Lower lobe of right lung (tissue), 2 donors: ENCODE measurements at regions not wholly inside any gene's neighbourhood (a gene's known extent, or its start where the extent isn't known, plus 50 kb on each side); places are given as distances from the start of the nearest gene placed in this dataset.
"Not testable (repeated sequence)": the region's sequence is repeated elsewhere in the genome, so short reads cannot be mapped to it uniquely, and the experiment has no call there.

Source experiments
- ATAC-seq, 2 donors: fragments of 200-7000 bp; cut with Tn5 transposase; one replicate each; pipeline ENCODE4 v1.9.1; 2020 to 2022; ENCODE audit warnings: mild to moderate bottlenecking in 2 of 2, moderate library complexity in 2 of 2
- DNase-seq: peaks from one replicate; pipeline ENCODE4 v3.0.0-alpha.2; 2020
- H3K27ac ChIP-seq: fragments of 200-600 bp; one replicate; pipeline ENCODE4 v1.8.0; 2022
- H3K27me3 ChIP-seq: fragments of 200-600 bp; one replicate; pipeline ENCODE4 v1.8.0; 2022; ENCODE audit warnings: low read depth
- H3K36me3 ChIP-seq: fragments of 200-600 bp; one replicate; pipeline ENCODE4 v1.8.0; 2022; ENCODE audit warnings: mild to moderate bottlenecking
- H3K4me1 ChIP-seq: fragments of 200-600 bp; one replicate; pipeline ENCODE4 v1.8.0; 2022
- H3K4me3 ChIP-seq: fragments of 200-600 bp; one replicate; pipeline ENCODE4 v1.8.0; 2022; ENCODE audit warnings: mild to moderate bottlenecking
- H3K9me3 ChIP-seq: fragments of 200-600 bp; one replicate; pipeline ENCODE4 v1.8.0; 2022
- CTCF ChIP-seq: fragments of 200-600 bp; IDR thresholded peaks from one replicate; pipeline ENCODE4 v1.8.0; 2022; ENCODE audit warnings: antibody characterized with exemption, mild to moderate bottlenecking
- intact Hi-C: fragments of 100-400 bp; cut with DNase I; formaldehyde crosslinking; loops from one replicate; pipeline ENCODE4 v1.11.0; 2022
- donor health status: DM: no; HTN: yes; CAD: no; lungs with severe emphysema.

GRCh38 chr16:60204181-60204580 is 1470.1 kb upstream of the GOT2 start:
- intact Hi-C loops = no loop called here
- no peaks in the 10 kb centered on the region for H3K27me3 ChIP-seq
- H3K27ac ChIP-seq = no peak overlapping the region
- no peak for TF ChIP-seq CTCF
- ATAC-seq (no peak), DNase-seq (no peak)
- H3K9me3 ChIP-seq = no peaks in the 10 kb centered on the region
- H3K4me3 ChIP-seq = no peak overlapping the region
- no peaks in the 10 kb centered on the region for H3K36me3 ChIP-seq
- H3K4me1 ChIP-seq = no peaks in the 10 kb centered on the region

GRCh38 chr16:60203525-60204124 is 1469.5 kb upstream of the GOT2 start:
- no peaks in the 10 kb centered on the region for H3K27me3 ChIP-seq
- intact Hi-C loops = no loop called here
- H3K27ac ChIP-seq = no peak overlapping the region
- DNase-seq = no peak
- H3K9me3 ChIP-seq = no peaks in the 10 kb centered on the region
- no peaks in the 10 kb centered on the region for H3K36me3 ChIP-seq
- peak; percentile 32 for TF ChIP-seq CTCF
- no peak overlapping the region for H3K4me3 ChIP-seq
- no peaks in the 10 kb centered on the region for H3K4me1 ChIP-seq
- no peak for ATAC-seq

DNA sequence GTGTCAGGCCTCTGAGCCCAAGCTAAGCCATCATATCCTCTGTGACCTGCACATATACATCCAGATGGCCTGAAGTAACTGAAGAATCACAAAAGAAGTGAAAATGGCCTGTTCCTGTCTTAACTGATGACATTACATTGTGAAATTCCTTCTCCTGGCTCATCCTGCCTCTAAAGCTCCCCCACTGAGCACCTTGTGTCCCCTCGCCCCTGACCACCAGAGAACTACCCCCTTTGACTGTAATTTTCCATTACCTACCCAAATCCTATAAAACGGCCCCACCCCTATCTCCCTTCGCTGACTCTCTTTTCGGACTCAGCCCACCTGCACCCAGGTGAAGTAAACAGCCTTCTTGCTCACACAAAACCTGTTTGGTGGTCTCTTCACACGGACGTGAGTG is 1466.6 kb upstream of the GOT2 start:
- H3K27ac ChIP-seq, H3K27me3 ChIP-seq, H3K4me3 ChIP-seq, H3K36me3 ChIP-seq, H3K9me3 ChIP-seq, DNase-seq, intact Hi-C loops, ATAC-seq, H3K4me1 ChIP-seq: not testable (repeated sequence)

GRCh38 chr16:60200161-60200560 is 1466.0 kb upstream of the GOT2 start:
- TF ChIP-seq CTCF = no peak
- no peak overlapping the region for H3K27ac ChIP-seq
- ATAC-seq (no peak), DNase-seq (no peak)
- no peaks in the 10 kb centered on the region for H3K9me3 ChIP-seq
- intact Hi-C loops = no loop called here
- no peaks in the 10 kb centered on the region for H3K36me3 ChIP-seq
- H3K4me1 ChIP-seq = no peaks in the 10 kb centered on the region
- no peaks in the 10 kb centered on the region for H3K27me3 ChIP-seq
- no peak overlapping the region for H3K4me3 ChIP-seq

DNA sequence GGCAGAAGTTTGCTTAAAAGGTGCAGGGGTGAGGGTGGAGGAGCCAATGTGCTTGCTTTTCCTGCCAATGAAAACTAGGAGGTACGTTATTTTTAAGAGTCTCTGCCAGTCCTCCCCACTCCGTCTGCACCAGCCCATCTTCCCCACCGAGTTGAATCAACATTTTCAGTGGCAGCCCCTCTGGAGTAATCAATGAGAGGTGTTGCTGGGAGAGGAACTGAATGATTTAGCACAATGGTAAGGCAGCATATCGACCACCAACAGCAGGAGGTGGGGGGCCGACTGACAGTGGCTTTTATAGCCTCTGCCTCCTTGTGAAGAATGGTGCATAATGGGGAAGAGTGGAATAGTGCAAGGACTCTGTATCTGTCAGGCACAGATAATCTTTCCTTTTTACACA is 1465.0 kb upstream of the GOT2 start:
- TF ChIP-seq CTCF = no peak
- no peak overlapping the region for H3K4me3 ChIP-seq
- no peak for ATAC-seq
- H3K36me3 ChIP-seq = no peaks in the 10 kb centered on the region
- no peak for DNase-seq
- intact Hi-C loops = no loop called here
- H3K9me3 ChIP-seq = no peaks in the 10 kb centered on the region
- no peaks in the 10 kb centered on the region for H3K27me3 ChIP-seq
- H3K27ac ChIP-seq = no peak overlapping the region
- H3K4me1 ChIP-seq = no peaks in the 10 kb centered on the region

GRCh38 chr16:60181536-60181935 is 1447.4 kb upstream of the GOT2 start:
- no peaks in the 10 kb centered on the region for H3K36me3 ChIP-seq
- ATAC-seq (no peak), DNase-seq (no peak)
- no peak overlapping the region for H3K27ac ChIP-seq
- no peak overlapping the region for H3K4me3 ChIP-seq
- H3K4me1 ChIP-seq = no peaks in the 10 kb centered on the region
- intact Hi-C loops = no loop called here
- no peak for TF ChIP-seq CTCF
- no peaks in the 10 kb centered on the region for H3K9me3 ChIP-seq
- no peaks in the 10 kb centered on the region for H3K27me3 ChIP-seq
